Thyroid gland (tissue), 4 donors: ENCODE measurements at regions not wholly inside any gene's neighbourhood (a gene's known extent, or its start where the extent isn't known, plus 50 kb on each side); places are given as distances from the start of the nearest gene placed in this dataset.

Source experiments
- DNase-seq, 2 donors: peaks; one replicate each; pipeline ENCODE4 v3.0.0-alpha.2; 2019
- H3K27ac ChIP-seq, 3 donors: fragments of 200-600 bp; sonication (generic); 1 replicate in 2 of 3; 2 replicates in 1 of 3; pipeline ENCODE4 v1.5.1; 2016 to 2019; ENCODE audit warnings: mild to moderate bottlenecking in 1 of 3, moderate library complexity in 1 of 3
- H3K27me3 ChIP-seq: fragments of 200-600 bp; sonication (generic); one replicate; pipeline ENCODE4 v1.5.1; 2019
- H3K36me3 ChIP-seq, 2 donors: fragments of 200-600 bp; sonication (generic); one replicate each; pipeline ENCODE4 v1.5.1; 2016 to 2019
- H3K4me1 ChIP-seq, 2 donors: fragments of 200-600 bp; sonication (generic); one replicate each; pipeline ENCODE4 v1.5.1; 2017 to 2019
- H3K4me3 ChIP-seq, 3 donors: fragments of 200-600 bp; sonication (generic); replicated peaks in 1 of 3; 1 replicate in 2 of 3; 2 replicates in 1 of 3; pipeline ENCODE4 v1.5.1; 2016; ENCODE audit warnings: mild to moderate bottlenecking in 1 of 3
- H3K9me3 ChIP-seq: fragments of 200-600 bp; sonication (generic); one replicate; pipeline ENCODE4 v1.5.1; 2017
- CTCF ChIP-seq, 6 experiments: fragments of 200-600 bp in 3 of 6; fragments of 450-650 bp in 3 of 6; sonication (generic) in 3 of 6; IDR thresholded peaks; one replicate each; pipeline ENCODE4 v1.5.1; 2016 to 2019; ENCODE audit warnings: antibody characterized with exemption in 6 of 6, mild to moderate bottlenecking in 2 of 6, inconsistent platforms in 1 of 6, moderate library complexity in 1 of 6
- POLR2A ChIP-seq, 2 donors: fragments of 450-650 bp; IDR thresholded peaks; one replicate each; pipeline ENCODE4 v1.6.1; 2017; ENCODE audit warnings: antibody characterized with exemption in 2 of 2, mild to moderate bottlenecking in 2 of 2, moderate library complexity in 1 of 2
- WGBS, 2 donors: methylation state at CpG; one replicate each; pipeline ENCODE4 v1.1.5; 2017; 5-methylcytosine and 5-hydroxymethylcytosine counted together
- intact Hi-C: fragments of 100-400 bp; cut with DNase I; formaldehyde crosslinking; loops from one replicate; pipeline ENCODE4 v1.15.1; 2023

DNA sequence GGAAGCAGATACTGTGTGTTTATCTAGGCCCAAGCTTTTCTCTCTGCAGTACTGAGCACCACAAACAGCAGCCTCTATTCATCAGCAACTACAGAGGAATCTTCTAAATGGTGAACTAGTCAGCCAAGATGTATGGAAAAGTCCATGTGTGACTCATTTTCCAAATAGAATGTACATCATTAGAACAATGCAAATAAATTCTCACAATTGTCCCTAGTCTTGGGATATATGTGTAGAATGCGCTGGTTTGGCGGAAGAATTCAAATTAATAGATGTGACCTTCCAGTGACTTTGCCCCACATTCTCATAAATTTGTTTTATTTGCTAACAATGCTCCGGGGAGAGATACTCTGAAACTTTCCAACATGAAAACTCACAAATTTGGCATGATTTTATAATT is 436.2 kb downstream of the CBLN4 start:
- Histone ChIP-seq H3K4me3 (no peak overlapping the region), H3K27me3 (no peaks in the 10 kb centered on the region), H3K9me3 (no peaks in the 10 kb centered on the region), H3K4me1 (no peaks in the 10 kb centered on the region), H3K27ac (no peak overlapping the region), H3K36me3 (no peaks in the 10 kb centered on the region)
- intact Hi-C loops, result no loop called here
- TF ChIP-seq CTCF (IDR thresholded peaks at IDR 0.05) (no peak), POLR2A (IDR thresholded peaks at IDR 0.05) (no peak)
- WGBS, 2 donors, result 82 to 88% methylated on average over 3 of the region's 3 CpGs
- no peak for DNase-seq

- no peaks in the 10 kb centered on the region for H3K9me3 ChIP-seq
- H3K4me3 ChIP-seq, result no peak overlapping the region
- intact Hi-C loops, result no loop called here
- H3K27me3 ChIP-seq, result no peaks in the 10 kb centered on the region
- no peak for DNase-seq
- no peak for TF ChIP-seq POLR2A (IDR thresholded peaks at IDR 0.05)
- TF ChIP-seq CTCF (IDR thresholded peaks at IDR 0.05), result no peak
- WGBS, 2 donors, result 94 to 95% methylated on average over 6 of the region's 6 CpGs
- no peaks in the 10 kb centered on the region for H3K36me3 ChIP-seq
- H3K27ac ChIP-seq, result no peak overlapping the region
- H3K4me1 ChIP-seq, result no peaks in the 10 kb centered on the region
Observed at GRCh38 chr20:55567826-55568225, 437.5 kb downstream of the CBLN4 start.

- intact Hi-C loops, result no loop called here
- WGBS, 2 donors, result 57 to 67% methylated on average over 5 of the region's 5 CpGs
- no peak for DNase-seq
- TF ChIP-seq POLR2A (IDR thresholded peaks at IDR 0.05), result no peak
- TF ChIP-seq CTCF (IDR thresholded peaks at IDR 0.05), result no peak
- Histone ChIP-seq H3K27ac (no peak overlapping the region), H3K27me3 (no peaks in the 10 kb centered on the region), H3K4me3 (no peak overlapping the region), H3K4me1 (no peaks in the 10 kb centered on the region), H3K36me3 (no peaks in the 10 kb centered on the region), H3K9me3 (no peaks in the 10 kb centered on the region)
Observed at GRCh38 chr20:55565096-55565773, 440.1 kb downstream of the CBLN4 start.

DNA sequence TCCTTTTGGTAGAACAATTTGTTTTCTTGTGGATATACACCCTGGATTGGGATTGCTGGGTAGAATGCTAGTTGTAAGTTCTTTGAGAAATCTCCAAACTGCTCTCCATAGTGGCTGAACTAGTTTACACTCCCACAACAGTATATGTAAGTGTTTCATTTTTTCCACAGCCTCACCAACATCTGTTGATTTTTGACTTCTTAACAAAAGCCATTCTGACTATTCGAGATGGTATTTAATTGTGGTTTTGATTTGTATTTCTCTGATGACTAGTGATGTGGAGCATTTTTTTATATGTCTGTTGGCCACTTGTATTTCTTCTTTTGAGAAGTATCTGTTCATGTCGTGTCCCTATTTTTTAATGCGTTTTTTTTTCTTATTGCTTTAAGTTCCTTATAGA is 444.1 kb downstream of the CBLN4 start:
- no peaks in the 10 kb centered on the region for H3K4me1 ChIP-seq
- H3K9me3 ChIP-seq, result no peaks in the 10 kb centered on the region
- intact Hi-C loops, result no loop called here
- TF ChIP-seq POLR2A (IDR thresholded peaks at IDR 0.05) (no peak), CTCF (IDR thresholded peaks at IDR 0.05) (no peak)
- no peak overlapping the region for H3K27ac ChIP-seq
- no peaks in the 10 kb centered on the region for H3K36me3 ChIP-seq
- no peaks in the 10 kb centered on the region for H3K27me3 ChIP-seq
- DNase-seq, result no peak
- H3K4me3 ChIP-seq, result no peak overlapping the region
- 73 to 74% methylated on average over 3 of the region's 3 CpGs for WGBS, 2 donors

GRCh38 chr20:55557191-55557590 is 448.1 kb downstream of the CBLN4 start:
- Histone ChIP-seq H3K36me3 (no peaks in the 10 kb centered on the region), H3K27ac (no peak overlapping the region), H3K4me1 (no peaks in the 10 kb centered on the region), H3K4me3 (no peak overlapping the region), H3K9me3 (no peaks in the 10 kb centered on the region), H3K27me3 (no peaks in the 10 kb centered on the region)
- TF ChIP-seq POLR2A (IDR thresholded peaks at IDR 0.05) (no peak), CTCF (IDR thresholded peaks at IDR 0.05) (no peak)
- DNase-seq, result no peak
- 82 to 83% methylated on average over 2 of the region's 2 CpGs for WGBS, 2 donors
- intact Hi-C loops, result no loop called here
